ENCODE measurements at regions not wholly inside any gene's neighbourhood (a gene's known extent, or its start where the extent isn't known, plus 50 kb on each side); places are given as distances from the start of the nearest gene placed in this dataset.

DNA sequence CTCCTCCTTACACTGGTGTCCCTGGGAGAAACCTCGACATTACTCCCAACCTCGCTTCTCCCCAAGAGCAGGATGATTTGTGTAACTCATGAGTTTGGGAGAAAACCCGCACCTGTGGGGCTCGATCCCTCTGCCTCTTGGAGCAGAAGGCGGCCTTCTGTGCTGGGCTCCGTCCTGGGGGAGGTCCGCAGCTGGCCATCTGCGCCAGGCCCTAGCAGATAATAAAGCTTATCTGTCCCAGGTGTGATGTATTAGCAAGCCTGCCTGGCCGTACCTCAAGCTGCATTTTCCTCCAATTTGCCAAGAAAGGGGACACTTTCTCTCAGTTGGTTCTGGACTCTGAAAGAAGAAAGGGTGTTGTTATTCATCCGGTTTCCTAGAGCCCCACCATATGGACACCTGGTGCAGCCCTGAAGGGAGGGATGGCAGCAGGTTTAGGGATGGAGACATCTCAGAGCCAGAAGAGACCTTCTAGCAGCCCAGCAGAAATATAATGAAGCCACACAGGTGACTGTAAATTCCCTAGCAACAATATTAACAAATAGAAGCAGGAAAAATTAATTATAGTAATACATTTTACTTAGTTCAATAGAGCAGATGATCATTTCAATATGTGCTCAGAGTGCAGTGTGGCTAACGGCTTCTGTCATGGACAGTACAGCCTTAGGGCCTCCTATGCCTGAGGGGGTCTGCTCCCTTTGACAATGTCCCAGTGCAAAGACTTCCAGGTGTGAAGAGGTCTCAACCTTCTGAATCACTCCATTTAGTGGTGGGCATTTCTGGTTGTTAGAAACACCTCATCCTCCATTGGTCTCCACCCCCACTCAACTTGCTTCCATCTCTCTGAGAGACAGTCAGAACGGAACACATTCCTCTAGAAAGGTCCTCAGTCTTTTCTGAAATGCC is 94.8 kb downstream of the CPN2 start:
- no peak for DNase-seq (ENCODE audit: extremely low read depth, low read depth)
- TF ChIP-seq, protein P1, sequence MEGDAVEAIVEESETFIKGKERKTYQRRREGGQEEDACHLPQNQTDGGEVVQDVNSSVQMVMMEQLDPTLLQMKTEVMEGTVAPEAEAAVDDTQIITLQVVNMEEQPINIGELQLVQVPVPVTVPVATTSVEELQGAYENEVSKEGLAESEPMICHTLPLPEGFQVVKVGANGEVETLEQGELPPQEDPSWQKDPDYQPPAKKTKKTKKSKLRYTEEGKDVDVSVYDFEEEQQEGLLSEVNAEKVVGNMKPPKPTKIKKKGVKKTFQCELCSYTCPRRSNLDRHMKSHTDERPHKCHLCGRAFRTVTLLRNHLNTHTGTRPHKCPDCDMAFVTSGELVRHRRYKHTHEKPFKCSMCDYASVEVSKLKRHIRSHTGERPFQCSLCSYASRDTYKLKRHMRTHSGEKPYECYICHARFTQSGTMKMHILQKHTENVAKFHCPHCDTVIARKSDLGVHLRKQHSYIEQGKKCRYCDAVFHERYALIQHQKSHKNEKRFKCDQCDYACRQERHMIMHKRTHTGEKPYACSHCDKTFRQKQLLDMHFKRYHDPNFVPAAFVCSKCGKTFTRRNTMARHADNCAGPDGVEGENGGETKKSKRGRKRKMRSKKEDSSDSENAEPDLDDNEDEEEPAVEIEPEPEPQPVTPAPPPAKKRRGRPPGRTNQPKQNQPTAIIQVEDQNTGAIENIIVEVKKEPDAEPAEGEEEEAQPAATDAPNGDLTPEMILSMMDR (IDR thresholded peaks at IDR 0.05; ENCODE audit: low read depth, low read length), result no peak

DNA sequence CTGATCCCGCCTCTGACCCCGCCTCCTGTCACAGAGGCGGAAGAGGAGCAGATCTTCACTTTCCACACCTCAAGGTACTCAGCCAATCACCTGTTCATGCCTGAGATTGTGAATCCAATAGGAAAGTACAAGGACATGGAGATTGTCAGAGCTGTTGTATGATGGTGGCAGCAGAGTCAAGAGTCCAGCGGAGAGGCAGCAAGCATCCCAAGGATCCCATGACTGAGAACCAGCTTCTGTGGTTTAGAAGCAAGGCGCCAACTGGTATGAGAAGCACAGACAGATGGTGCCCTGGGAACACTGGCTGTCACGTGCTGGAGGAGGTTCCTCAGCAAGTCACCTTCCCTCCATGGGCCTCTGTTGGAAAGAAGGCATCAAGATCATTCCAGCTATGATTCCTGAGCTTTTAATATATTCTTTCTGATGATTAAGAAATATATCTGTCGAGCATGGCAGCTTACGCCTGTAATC is 93.9 kb downstream of the CPN2 start:
- no peak for DNase-seq (ENCODE audit: extremely low read depth, low read depth)
- TF ChIP-seq, protein P1 (IDR thresholded peaks at IDR 0.05; ENCODE audit: low read depth, low read length), result no peak

DNA sequence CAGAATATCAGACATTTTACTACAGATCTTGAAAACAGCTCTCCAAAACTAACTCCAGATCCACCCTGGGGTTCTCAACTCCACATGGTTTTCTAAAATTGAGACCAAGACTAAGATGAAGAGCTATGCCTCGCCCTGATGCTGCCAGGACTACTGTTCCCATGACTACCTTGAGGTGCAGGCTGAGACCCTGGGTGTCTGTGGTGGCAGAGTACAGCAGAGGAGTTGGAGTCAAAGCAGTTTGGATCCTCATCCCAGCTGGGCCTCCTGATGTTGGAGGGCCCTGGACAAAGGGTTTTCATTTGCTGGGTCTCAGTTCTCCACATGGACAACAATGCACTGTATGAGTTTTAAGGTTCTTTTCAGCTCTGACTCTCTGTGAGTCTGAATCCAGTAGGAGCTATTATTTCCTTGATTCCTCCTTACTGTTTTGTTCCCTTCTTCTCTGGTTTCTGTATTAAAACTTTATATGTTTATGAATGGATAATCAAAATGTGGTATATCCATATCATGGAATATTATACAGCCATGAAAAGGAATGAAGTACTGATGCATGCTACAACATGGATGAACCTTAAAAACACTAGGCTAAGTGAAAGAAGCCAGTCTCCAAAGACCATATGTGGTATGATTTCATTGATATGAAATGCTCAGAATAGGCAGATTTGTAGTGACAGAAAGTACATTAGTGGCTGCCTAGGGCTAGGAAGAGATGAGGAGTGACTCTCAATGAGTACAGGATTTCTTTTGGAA is 93.0 kb downstream of the CPN2 start:
- DNase-seq (ENCODE audit: extremely low read depth, low read depth), result no peak
- TF ChIP-seq, protein P1 (IDR thresholded peaks at IDR 0.05; ENCODE audit: low read depth, low read length), result no peak

DNA sequence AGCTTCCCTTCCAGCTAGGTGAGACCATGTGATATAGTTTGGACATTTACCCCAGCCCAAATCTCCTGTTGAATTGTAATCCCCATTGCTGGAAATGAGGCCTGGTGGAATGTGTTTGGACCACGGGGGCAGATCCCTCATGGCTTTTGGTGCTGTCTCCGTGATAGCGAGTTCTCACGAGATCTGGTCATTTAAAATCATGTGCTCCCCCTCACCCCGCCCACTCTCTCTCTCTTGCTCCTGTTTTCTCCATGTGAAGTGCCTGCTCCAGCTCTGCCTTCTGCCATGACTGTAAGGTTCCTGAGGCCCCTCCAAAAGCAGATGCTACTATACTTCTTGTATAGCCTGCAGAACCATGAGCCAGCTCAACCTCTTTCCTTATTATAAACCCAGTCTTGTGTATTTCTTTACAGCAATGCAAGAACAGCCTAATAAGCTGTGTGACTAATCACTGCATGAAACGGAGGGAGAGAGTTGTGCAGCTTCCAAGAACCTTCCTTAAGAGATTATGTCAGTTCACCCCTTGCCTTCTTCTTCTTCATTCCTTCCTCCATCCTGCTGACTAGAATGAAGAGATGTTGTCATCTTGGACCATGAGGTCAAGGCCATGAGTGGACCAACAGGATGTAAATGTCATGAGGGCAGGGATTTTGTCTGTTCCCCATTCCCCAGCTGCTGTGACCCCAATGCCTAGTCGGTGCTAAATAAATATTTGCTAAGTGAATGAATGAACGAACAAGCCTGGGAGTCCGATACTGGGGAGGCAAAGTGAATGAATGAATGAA is 91.0 kb downstream of the CPN2 start:
- TF ChIP-seq, protein P1 (IDR thresholded peaks at IDR 0.05; ENCODE audit: low read depth, low read length), result no peak
- DNase-seq (ENCODE audit: extremely low read depth, low read depth), result no peak

DNA sequence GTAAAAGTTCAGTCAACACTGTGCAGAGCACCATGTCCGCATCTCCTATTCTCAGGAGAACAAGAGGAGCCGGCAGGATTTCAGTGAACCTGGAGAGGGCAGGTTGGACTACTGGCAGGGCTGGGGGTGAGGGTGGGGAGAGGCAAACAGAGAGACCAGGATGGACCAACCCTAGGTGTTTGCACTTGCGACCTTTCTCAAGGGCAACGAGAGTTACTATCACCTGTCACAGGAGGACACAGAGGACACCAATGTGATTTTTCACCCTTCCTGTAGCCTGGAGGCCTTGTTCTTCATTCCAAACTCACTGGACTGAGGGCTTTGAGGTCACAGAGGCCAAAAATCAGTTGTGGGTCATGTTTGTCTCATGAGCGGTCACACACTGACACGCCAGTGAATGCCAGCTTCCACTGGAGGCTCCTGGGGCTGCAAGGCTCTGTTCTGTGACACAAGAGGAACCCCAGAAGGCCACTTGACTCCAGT is 89.5 kb downstream of the CPN2 start:
- TF ChIP-seq, protein P1 (IDR thresholded peaks at IDR 0.05; ENCODE audit: low read depth, low read length), result no peak
- no peak for DNase-seq (ENCODE audit: extremely low read depth, low read depth)

DNA sequence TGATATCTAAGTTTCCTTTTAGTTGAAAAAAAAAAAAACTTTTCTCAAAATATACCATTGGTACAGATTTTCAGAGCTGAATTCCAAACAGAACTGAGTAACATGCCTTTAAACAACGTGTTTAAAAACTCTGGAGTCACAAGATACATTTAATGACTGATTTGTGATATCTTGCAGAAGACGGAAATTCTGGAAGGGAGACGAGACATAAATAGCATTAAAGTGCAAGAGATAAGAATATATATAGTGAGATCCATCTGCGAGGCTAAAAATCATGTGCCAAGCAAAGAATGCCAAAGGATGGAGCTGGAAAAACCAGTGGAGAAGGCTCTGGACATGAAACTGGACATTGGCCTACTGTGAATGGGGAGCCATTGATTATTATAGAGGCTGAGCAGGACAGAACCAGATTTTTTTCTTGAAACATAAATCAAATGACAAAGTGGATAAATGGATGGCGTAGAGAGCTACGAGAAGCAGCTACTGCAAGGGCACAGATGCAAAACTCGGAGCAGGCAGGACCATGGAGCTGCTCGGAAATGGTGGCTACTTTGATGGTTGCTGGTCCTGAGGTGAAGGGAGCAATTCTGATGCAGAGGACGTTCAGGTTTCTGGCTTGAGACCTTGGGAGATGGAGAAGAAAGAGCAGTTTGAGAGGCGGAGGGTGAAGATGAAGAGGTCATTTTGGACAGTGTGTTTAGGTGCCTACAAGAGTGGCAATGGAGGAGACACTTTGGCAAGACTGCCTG is 88.8 kb downstream of the CPN2 start:
- no peak for DNase-seq (ENCODE audit: extremely low read depth, low read depth)
- TF ChIP-seq, protein P1 (IDR thresholded peaks at IDR 0.05; ENCODE audit: low read depth, low read length), result no peak

All from AG09319 (cell line).